A673 (cell line): ENCODE measurements at regions not wholly inside any gene's neighbourhood (a gene's known extent, or its start where the extent isn't known, plus 50 kb on each side); places are given as distances from the start of the nearest gene placed in this dataset.

Source experiments
- EZH2 ChIP-seq: fragments of 200-600 bp; sonication (generic); IDR thresholded peaks from 2 replicates; pipeline ENCODE4 v1.6.1; 2017; ENCODE audit warnings: borderline replicate concordance, low read depth, mild to moderate bottlenecking, mixed read lengths, antibody characterized with exemption, low read length; ENCODE audit not compliant: poor library complexity, severe bottlenecking
- TF ChIP-seq, protein P1 (sequence below): fragments of 300-800, 200-600 bp; sonication (generic); conservative IDR thresholded peaks from 2 replicates; pipeline ENCODE4 v1.5.1; 2017; ENCODE audit warnings: low read depth, mild to moderate bottlenecking, antibody characterized with exemption, low read length, moderate library complexity, mixed read lengths

DNA sequence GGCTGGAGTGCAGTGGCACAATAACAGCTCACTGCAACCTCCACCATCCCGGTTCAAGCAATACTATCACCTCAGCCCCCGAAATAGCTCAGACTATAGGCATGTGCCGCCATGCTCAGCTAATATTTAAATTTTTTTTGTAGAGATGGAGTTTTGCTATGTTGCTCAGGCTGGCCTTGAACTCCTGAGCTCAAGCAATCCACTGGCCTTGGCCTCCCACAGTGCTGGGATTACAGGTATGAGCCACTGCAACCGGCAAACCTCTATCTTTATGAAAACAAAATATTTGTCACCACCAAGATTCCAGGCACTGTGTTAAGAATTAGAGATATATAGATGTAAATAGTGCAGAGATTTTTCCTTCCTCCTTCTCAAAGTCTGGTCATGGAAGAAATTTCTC lies 232.5 kb downstream of the ANKRD50 start:
- TF ChIP-seq, protein P1, sequence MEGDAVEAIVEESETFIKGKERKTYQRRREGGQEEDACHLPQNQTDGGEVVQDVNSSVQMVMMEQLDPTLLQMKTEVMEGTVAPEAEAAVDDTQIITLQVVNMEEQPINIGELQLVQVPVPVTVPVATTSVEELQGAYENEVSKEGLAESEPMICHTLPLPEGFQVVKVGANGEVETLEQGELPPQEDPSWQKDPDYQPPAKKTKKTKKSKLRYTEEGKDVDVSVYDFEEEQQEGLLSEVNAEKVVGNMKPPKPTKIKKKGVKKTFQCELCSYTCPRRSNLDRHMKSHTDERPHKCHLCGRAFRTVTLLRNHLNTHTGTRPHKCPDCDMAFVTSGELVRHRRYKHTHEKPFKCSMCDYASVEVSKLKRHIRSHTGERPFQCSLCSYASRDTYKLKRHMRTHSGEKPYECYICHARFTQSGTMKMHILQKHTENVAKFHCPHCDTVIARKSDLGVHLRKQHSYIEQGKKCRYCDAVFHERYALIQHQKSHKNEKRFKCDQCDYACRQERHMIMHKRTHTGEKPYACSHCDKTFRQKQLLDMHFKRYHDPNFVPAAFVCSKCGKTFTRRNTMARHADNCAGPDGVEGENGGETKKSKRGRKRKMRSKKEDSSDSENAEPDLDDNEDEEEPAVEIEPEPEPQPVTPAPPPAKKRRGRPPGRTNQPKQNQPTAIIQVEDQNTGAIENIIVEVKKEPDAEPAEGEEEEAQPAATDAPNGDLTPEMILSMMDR: no peak
- no peak for TF ChIP-seq EZH2
